OCI-LY1 (cell line): ENCODE measurements at regions not wholly inside any gene's neighbourhood (a gene's known extent, or its start where the extent isn't known, plus 50 kb on each side); places are given as distances from the start of the nearest gene placed in this dataset.

Experiments
- H2AFZ ChIP-seq: fragments of 200-600 bp; sonication (generic), shearing (Covaris generic); 2 replicates; pipeline ENCODE4 v1.6.0; 2014; ENCODE audit warnings: antibody characterized with exemption, mild to moderate bottlenecking, low read length
- H3F3A ChIP-seq: fragments of 200-600 bp; sonication (generic), shearing (Covaris generic); 2 replicates; pipeline ENCODE4 v1.6.0; 2014; ENCODE audit warnings: mild to moderate bottlenecking, antibody characterized with exemption, low read length, moderate library complexity; ENCODE audit not compliant: insufficient read depth
- H3K27ac ChIP-seq: fragments of 200-600 bp; sonication (generic); 2 replicates; pipeline ENCODE4 v1.5.1; 2014; ENCODE audit warnings: low read length, mixed run types, mild to moderate bottlenecking, low read depth; ENCODE audit not compliant: poor library complexity, severe bottlenecking
- H3K27me3 ChIP-seq: fragments of 200-600 bp; sonication (generic); 2 replicates; pipeline ENCODE4 v1.6.0; 2014; ENCODE audit warnings: antibody characterized with exemption, mild to moderate bottlenecking, low read length, moderate library complexity; ENCODE audit not compliant: insufficient read depth
- H3K36me3 ChIP-seq: fragments of 200-600 bp; sonication (generic); 2 replicates; pipeline ENCODE4 v1.6.1; 2014; ENCODE audit warnings: mild to moderate bottlenecking, antibody characterized with exemption, low read length, moderate library complexity, mixed read lengths; ENCODE audit not compliant: insufficient read depth
- H3K4me1 ChIP-seq: fragments of 200-600 bp; sonication (generic); 2 replicates; pipeline ENCODE4 v1.5.1; 2014; ENCODE audit warnings: mild to moderate bottlenecking, low read length, moderate library complexity; ENCODE audit not compliant: insufficient read depth, severe bottlenecking
- H3K4me2 ChIP-seq: fragments of 200-600 bp; sonication (generic), shearing (Covaris generic); 2 replicates; pipeline ENCODE4 v1.6.1; 2014; ENCODE audit warnings: low read length
- H3K4me3 ChIP-seq: fragments of 200-600 bp; sonication (generic); 2 replicates; pipeline ENCODE4 v1.5.1; 2014; ENCODE audit warnings: low read length, low read depth, mild to moderate bottlenecking, mixed read lengths; ENCODE audit not compliant: poor library complexity, severe bottlenecking
- H3K79me2 ChIP-seq: fragments of 200-600 bp; shearing (Covaris generic); 2 replicates; pipeline ENCODE4 v1.6.1; 2016; ENCODE audit warnings: mixed run types, low read length, mixed read lengths; ENCODE audit not compliant: insufficient read depth
- H3K9ac ChIP-seq: fragments of 200-600 bp; sonication (generic), shearing (Covaris generic); 2 replicates; pipeline ENCODE4 v1.6.1; 2014; ENCODE audit warnings: mild to moderate bottlenecking, low read length, mixed read lengths
- H3K9me2 ChIP-seq: fragments of 200-600 bp; sonication (generic), shearing (Covaris generic); 2 replicates; pipeline ENCODE4 v1.6.1; 2014; ENCODE audit warnings: low read depth, mild to moderate bottlenecking, low read length, mixed read lengths
- H3K9me3 ChIP-seq: fragments of 200-600 bp; shearing (Covaris generic); 2 replicates; pipeline ENCODE4 v1.6.1; 2014; ENCODE audit warnings: low read length, mixed read lengths
- H4K20me1 ChIP-seq: fragments of 200-600 bp; sonication (generic), shearing (Covaris generic); 2 replicates; pipeline ENCODE4 v1.6.0; 2016; ENCODE audit warnings: mild to moderate bottlenecking, low read length; ENCODE audit not compliant: insufficient read depth
- CTCF ChIP-seq: fragments of 200-600 bp; sonication (generic), shearing (Covaris generic); IDR thresholded peaks from 2 replicates; pipeline ENCODE4 v1.5.1; 2017; ENCODE audit warnings: mild to moderate bottlenecking, antibody characterized with exemption, low read length, moderate library complexity, mixed read lengths
- EZH2 ChIP-seq: fragments of 200-600 bp; sonication (generic), shearing (Covaris generic); IDR thresholded peaks from 2 replicates; pipeline ENCODE4 v1.8.0; 2017; ENCODE audit warnings: borderline replicate concordance, mixed run types, mild to moderate bottlenecking, antibody characterized with exemption, low read length, moderate library complexity, mixed read lengths

GRCh38 chr1:232547938-232548484, 81.9 kb downstream of the SIPA1L2 start:
- no peak for TF ChIP-seq EZH2
- TF ChIP-seq CTCF, result no peak
- no peak overlapping the region for H3K4me2 ChIP-seq
- H3K4me3 ChIP-seq, result no peak overlapping the region

GRCh38 chr1:232542633-232543593, 87.0 kb downstream of the SIPA1L2 start:
- no peak overlapping the region for H2AFZ ChIP-seq
- no peaks in the 10 kb centered on the region; the same call in 1 of the 2 replicates for H3K27me3 ChIP-seq
- H3K79me2 ChIP-seq, result no peaks in the 10 kb centered on the region
- no peaks in the 10 kb centered on the region for H3K9me2 ChIP-seq
- no peak overlapping the region for H3K9ac ChIP-seq
- no peaks in the 10 kb centered on the region for H4K20me1 ChIP-seq
- no peaks in the 10 kb centered on the region for H3K36me3 ChIP-seq
- H3K4me2 ChIP-seq, result no peak overlapping the region
- no peak overlapping the region for H3K27ac ChIP-seq
- H3F3A ChIP-seq, result no peaks in the 10 kb centered on the region
- no peak for TF ChIP-seq EZH2
- TF ChIP-seq CTCF, result no peak
- no peak overlapping the region for H3K4me3 ChIP-seq
- no peaks in the 10 kb centered on the region for H3K4me1 ChIP-seq
- no peaks in the 10 kb centered on the region for H3K9me3 ChIP-seq

More at GRCh38 chr1:232547938-232548484, 81.9 kb downstream of the SIPA1L2 start:
- H3F3A ChIP-seq, result no peaks in the 10 kb centered on the region
- H3K27me3 ChIP-seq, result no peaks in the 10 kb centered on the region
- no peak overlapping the region for H3K9ac ChIP-seq
- no peaks in the 10 kb centered on the region for H4K20me1 ChIP-seq
- no peak overlapping the region for H2AFZ ChIP-seq
- H3K9me3 ChIP-seq, result no peaks in the 10 kb centered on the region
- no peaks in the 10 kb centered on the region for H3K79me2 ChIP-seq
- no peaks in the 10 kb centered on the region for H3K36me3 ChIP-seq
- no peaks in the 10 kb centered on the region for H3K4me1 ChIP-seq
- no peak overlapping the region for H3K27ac ChIP-seq
- no peaks in the 10 kb centered on the region for H3K9me2 ChIP-seq

GRCh38 chr1:232538943-232539302, 91.0 kb downstream of the SIPA1L2 start:
- H3K4me3 ChIP-seq, result no peak overlapping the region
- no peak overlapping the region for H3K4me2 ChIP-seq

More at GRCh38 chr1:232538943-232539302, 91.0 kb downstream of the SIPA1L2 start:
- no peaks in the 10 kb centered on the region; the same call in 1 of the 2 replicates for H3K27me3 ChIP-seq
- H3K9me2 ChIP-seq, result no peaks in the 10 kb centered on the region
- no peak overlapping the region for H3K27ac ChIP-seq
- no peaks in the 10 kb centered on the region for H4K20me1 ChIP-seq
- no peaks in the 10 kb centered on the region for H3K79me2 ChIP-seq
- no peak overlapping the region for H2AFZ ChIP-seq
- no peaks in the 10 kb centered on the region for H3K36me3 ChIP-seq
- H3K4me1 ChIP-seq, result no peaks in the 10 kb centered on the region
- no peaks in the 10 kb centered on the region for H3K9me3 ChIP-seq
- H3K9ac ChIP-seq, result no peak overlapping the region
- no peaks in the 10 kb centered on the region for H3F3A ChIP-seq
- no peak for TF ChIP-seq EZH2
- TF ChIP-seq CTCF, result no peak
